OCI-LY1 (cell line): ENCODE measurements at regions not wholly inside any gene's neighbourhood (a gene's known extent, or its start where the extent isn't known, plus 50 kb on each side); places are given as distances from the start of the nearest gene placed in this dataset.

ENCODE experiments used
- H2AFZ ChIP-seq: fragments of 200-600 bp; sonication (generic), shearing (Covaris generic); 2 replicates; pipeline ENCODE4 v1.6.0; 2014; ENCODE audit warnings: antibody characterized with exemption, mild to moderate bottlenecking, low read length
- H3F3A ChIP-seq: fragments of 200-600 bp; sonication (generic), shearing (Covaris generic); 2 replicates; pipeline ENCODE4 v1.6.0; 2014; ENCODE audit warnings: mild to moderate bottlenecking, antibody characterized with exemption, low read length, moderate library complexity; ENCODE audit not compliant: insufficient read depth
- H3K27ac ChIP-seq: fragments of 200-600 bp; sonication (generic); 2 replicates; pipeline ENCODE4 v1.5.1; 2014; ENCODE audit warnings: low read length, mixed run types, mild to moderate bottlenecking, low read depth; ENCODE audit not compliant: poor library complexity, severe bottlenecking
- H3K27me3 ChIP-seq: fragments of 200-600 bp; sonication (generic); 2 replicates; pipeline ENCODE4 v1.6.0; 2014; ENCODE audit warnings: antibody characterized with exemption, mild to moderate bottlenecking, low read length, moderate library complexity; ENCODE audit not compliant: insufficient read depth
- H3K36me3 ChIP-seq: fragments of 200-600 bp; sonication (generic); 2 replicates; pipeline ENCODE4 v1.6.1; 2014; ENCODE audit warnings: mild to moderate bottlenecking, antibody characterized with exemption, low read length, moderate library complexity, mixed read lengths; ENCODE audit not compliant: insufficient read depth
- H3K4me1 ChIP-seq: fragments of 200-600 bp; sonication (generic); 2 replicates; pipeline ENCODE4 v1.5.1; 2014; ENCODE audit warnings: mild to moderate bottlenecking, low read length, moderate library complexity; ENCODE audit not compliant: insufficient read depth, severe bottlenecking
- H3K4me2 ChIP-seq: fragments of 200-600 bp; sonication (generic), shearing (Covaris generic); 2 replicates; pipeline ENCODE4 v1.6.1; 2014; ENCODE audit warnings: low read length
- H3K4me3 ChIP-seq: fragments of 200-600 bp; sonication (generic); 2 replicates; pipeline ENCODE4 v1.5.1; 2014; ENCODE audit warnings: low read length, low read depth, mild to moderate bottlenecking, mixed read lengths; ENCODE audit not compliant: poor library complexity, severe bottlenecking
- H3K79me2 ChIP-seq: fragments of 200-600 bp; shearing (Covaris generic); 2 replicates; pipeline ENCODE4 v1.6.1; 2016; ENCODE audit warnings: mixed run types, low read length, mixed read lengths; ENCODE audit not compliant: insufficient read depth
- H3K9ac ChIP-seq: fragments of 200-600 bp; sonication (generic), shearing (Covaris generic); 2 replicates; pipeline ENCODE4 v1.6.1; 2014; ENCODE audit warnings: mild to moderate bottlenecking, low read length, mixed read lengths
- H3K9me2 ChIP-seq: fragments of 200-600 bp; sonication (generic), shearing (Covaris generic); 2 replicates; pipeline ENCODE4 v1.6.1; 2014; ENCODE audit warnings: low read depth, mild to moderate bottlenecking, low read length, mixed read lengths
- H3K9me3 ChIP-seq: fragments of 200-600 bp; shearing (Covaris generic); 2 replicates; pipeline ENCODE4 v1.6.1; 2014; ENCODE audit warnings: low read length, mixed read lengths
- H4K20me1 ChIP-seq: fragments of 200-600 bp; sonication (generic), shearing (Covaris generic); 2 replicates; pipeline ENCODE4 v1.6.0; 2016; ENCODE audit warnings: mild to moderate bottlenecking, low read length; ENCODE audit not compliant: insufficient read depth
- CTCF ChIP-seq: fragments of 200-600 bp; sonication (generic), shearing (Covaris generic); IDR thresholded peaks from 2 replicates; pipeline ENCODE4 v1.5.1; 2017; ENCODE audit warnings: mild to moderate bottlenecking, antibody characterized with exemption, low read length, moderate library complexity, mixed read lengths
- EZH2 ChIP-seq: fragments of 200-600 bp; sonication (generic), shearing (Covaris generic); IDR thresholded peaks from 2 replicates; pipeline ENCODE4 v1.8.0; 2017; ENCODE audit warnings: borderline replicate concordance, mixed run types, mild to moderate bottlenecking, antibody characterized with exemption, low read length, moderate library complexity, mixed read lengths

DNA sequence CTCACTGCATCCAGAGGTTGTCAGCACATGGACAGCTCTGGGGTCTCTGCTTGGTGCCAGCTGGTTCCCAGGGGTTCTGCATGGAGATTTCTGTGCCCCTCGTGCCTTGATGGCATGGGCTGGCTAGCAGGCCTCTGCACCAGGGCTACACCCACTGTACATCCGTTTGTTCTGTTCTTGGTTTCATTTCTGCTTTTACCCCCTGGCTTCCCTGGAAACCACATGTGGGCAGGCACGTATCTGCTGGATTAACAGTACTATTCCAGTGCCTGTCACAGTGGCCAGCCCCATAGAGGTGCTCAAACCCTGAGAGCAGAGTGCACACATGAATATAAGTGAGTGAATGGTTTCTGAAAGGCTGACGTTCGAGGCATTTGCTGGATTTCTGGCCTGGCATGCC lies 207.2 kb upstream of the GPR26 start:
- Histone ChIP-seq H3K79me2 (no peaks in the 10 kb centered on the region), H3F3A (no peaks in the 10 kb centered on the region), H3K9me2 (no peaks in the 10 kb centered on the region), H3K36me3 (no peaks in the 10 kb centered on the region), H4K20me1 (no peaks in the 10 kb centered on the region), H3K4me3 (no peak overlapping the region), H3K4me1 (no peaks in the 10 kb centered on the region), H3K9me3 (no peaks in the 10 kb centered on the region), H2AFZ (no peak overlapping the region), H3K27ac (no peak overlapping the region), H3K4me2 (no peak overlapping the region), H3K9ac (no peak overlapping the region), H3K27me3 (no peaks in the 10 kb centered on the region)
- TF ChIP-seq EZH2 (no peak), CTCF (no peak)

DNA sequence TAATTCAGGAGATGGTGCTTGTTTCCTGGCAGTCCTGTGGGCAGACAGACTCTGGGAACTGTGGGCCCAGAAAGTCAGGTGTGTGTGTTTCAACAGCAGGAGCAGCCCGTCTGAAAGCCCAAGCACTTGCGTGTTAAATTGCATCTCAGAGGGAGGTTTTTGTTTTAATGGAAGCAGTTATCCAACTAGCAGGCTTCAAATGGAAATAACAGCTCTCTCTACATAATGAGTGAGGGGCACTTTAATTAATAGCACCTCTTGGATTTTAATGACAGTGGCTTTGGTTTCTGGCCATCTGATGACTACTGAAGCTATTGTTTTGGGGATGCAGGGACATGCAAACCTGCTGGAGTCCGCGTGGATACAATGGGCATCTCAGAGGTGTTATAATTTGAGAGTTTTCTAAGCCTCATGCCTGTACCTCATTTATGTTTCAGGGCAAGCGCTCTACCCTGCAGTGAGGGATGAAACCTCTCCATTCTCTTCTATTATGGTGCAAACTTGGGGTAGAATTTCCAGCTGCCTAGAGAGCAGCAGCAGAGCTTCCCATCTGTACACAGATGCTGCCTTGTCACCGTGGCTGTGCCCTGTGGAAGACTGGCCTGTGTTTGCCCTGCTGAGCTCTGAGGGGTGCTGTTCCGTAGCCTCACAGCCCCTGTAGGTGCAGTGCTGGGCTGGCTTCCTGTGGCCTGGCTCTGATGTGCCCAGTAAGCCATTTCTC lies 206.6 kb upstream of the GPR26 start:
- Histone ChIP-seq H3K9me2 (no peaks in the 10 kb centered on the region), H3K27me3 (no peaks in the 10 kb centered on the region), H3F3A (no peaks in the 10 kb centered on the region), H3K4me2 (no peak overlapping the region), H3K79me2 (no peaks in the 10 kb centered on the region), H3K9me3 (no peaks in the 10 kb centered on the region), H3K9ac (no peak overlapping the region), H3K27ac (no peak overlapping the region), H3K36me3 (no peaks in the 10 kb centered on the region), H3K4me1 (no peaks in the 10 kb centered on the region), H4K20me1 (no peaks in the 10 kb centered on the region), H2AFZ (no peak overlapping the region), H3K4me3 (no peak overlapping the region)
- TF ChIP-seq EZH2 (no peak), CTCF (no peak)

DNA sequence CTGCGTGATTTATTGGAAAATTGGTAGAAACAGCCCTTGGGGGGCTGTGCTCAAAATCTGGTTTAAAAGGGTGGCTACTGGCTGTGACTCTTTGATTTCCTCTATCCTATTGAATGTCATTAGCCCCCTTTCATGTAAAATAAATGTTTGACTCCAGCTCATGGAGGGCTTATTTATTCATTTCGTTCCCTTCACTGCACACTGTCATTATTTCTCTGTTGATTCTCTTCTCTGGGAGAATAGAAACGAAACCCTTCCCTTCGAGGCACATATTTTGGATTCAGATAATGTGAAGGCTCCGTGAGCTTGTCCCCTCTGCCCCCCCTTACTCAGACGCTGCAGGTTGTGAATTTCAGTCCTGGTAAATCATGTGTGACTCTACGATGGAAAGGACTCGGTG lies 203.9 kb upstream of the GPR26 start:
- Histone ChIP-seq H3K36me3 (no peaks in the 10 kb centered on the region), H3K79me2 (no peaks in the 10 kb centered on the region), H3K4me3 (no peak overlapping the region), H3K27ac (no peak overlapping the region), H3F3A (no peaks in the 10 kb centered on the region), H3K4me1 (no peaks in the 10 kb centered on the region), H3K9me3 (no peaks in the 10 kb centered on the region), H3K4me2 (no peak overlapping the region), H3K9ac (no peak overlapping the region), H3K27me3 (no peaks in the 10 kb centered on the region), H3K9me2 (no peaks in the 10 kb centered on the region), H4K20me1 (no peaks in the 10 kb centered on the region), H2AFZ (no peak overlapping the region)
- TF ChIP-seq CTCF, result no peak
- TF ChIP-seq EZH2, result no peak
